SHP77 treated with DMSO at 0.1 percent for 48 hours (cell line): ENCODE measurements at regions not wholly inside any gene's neighbourhood (a gene's known extent, or its start where the extent isn't known, plus 50 kb on each side); places are given as distances from the start of the nearest gene placed in this dataset.
"Not testable (repeated sequence)": the region's sequence is repeated elsewhere in the genome, so short reads cannot be mapped to it uniquely, and the experiment has no call there.

Experiments used
- DNase-seq: peaks from one replicate; lab custom pipeline; 2025; lab: John Stamatoyannopoulos, UW

- not testable (repeated sequence) for DNase-seq
Observed at GRCh38 chrX:3919668-3920423, 206.4 kb upstream of the PRKX start.

- not testable (repeated sequence) for DNase-seq
Observed at GRCh38 chrX:3914813-3915212, 201.4 kb upstream of the PRKX start.

GRCh38 chrX:3914059-3914458 lies 200.6 kb upstream of the PRKX start:
- not testable (repeated sequence) for DNase-seq

GRCh38 chrX:3911012-3911411 lies 197.6 kb upstream of the PRKX start:
- not testable (repeated sequence) for DNase-seq

- DNase-seq: not testable (repeated sequence)
Observed at GRCh38 chrX:3910611-3911010, 197.2 kb upstream of the PRKX start.

- DNase-seq: not testable (repeated sequence)
Observed at GRCh38 chrX:3905522-3906258, 192.2 kb upstream of the PRKX start.

- not testable (repeated sequence) for DNase-seq
Observed at GRCh38 chrX:3902222-3902621, 188.8 kb upstream of the PRKX start.

GRCh38 chrX:3896755-3897154 lies 183.3 kb upstream of the PRKX start:
- DNase-seq: not testable (repeated sequence)

- DNase-seq: not testable (repeated sequence)
Observed at GRCh38 chrX:3882553-3882920, 169.1 kb upstream of the PRKX start.

GRCh38 chrX:3881898-3882552 lies 168.6 kb upstream of the PRKX start:
- DNase-seq: not testable (repeated sequence)

GRCh38 chrX:3881255-3881895 lies 167.9 kb upstream of the PRKX start:
- DNase-seq: not testable (repeated sequence)

GRCh38 chrX:3876393-3876792 lies 162.9 kb upstream of the PRKX start:
- DNase-seq: not testable (repeated sequence)

- not testable (repeated sequence) for DNase-seq
Observed at GRCh38 chrX:3875638-3876037, 162.2 kb upstream of the PRKX start.

- not testable (repeated sequence) for DNase-seq
Observed at GRCh38 chrX:3872226-3872879, 158.9 kb upstream of the PRKX start.

- DNase-seq: not testable (repeated sequence)
Observed at GRCh38 chrX:3867067-3867831, 153.8 kb upstream of the PRKX start.

GRCh38 chrX:3858332-3858731 lies 144.9 kb upstream of the PRKX start:
- DNase-seq: not testable (repeated sequence)

- not testable (repeated sequence) for DNase-seq
Observed at GRCh38 chrX:3843522-3844145, 130.2 kb upstream of the PRKX start.

GRCh38 chrX:3842822-3843521 lies 129.5 kb upstream of the PRKX start:
- DNase-seq: not testable (repeated sequence)

GRCh38 chrX:3838754-3839153 lies 125.3 kb upstream of the PRKX start:
- DNase-seq: not testable (repeated sequence)
